GM19395 (cell line): ENCODE measurements at regions not wholly inside any gene's neighbourhood (a gene's known extent, or its start where the extent isn't known, plus 50 kb on each side); places are given as distances from the start of the nearest gene placed in this dataset.
"Not testable (repeated sequence)": the region's sequence is repeated elsewhere in the genome, so short reads cannot be mapped to it uniquely, and the experiment has no call there.

Experiments
- ATAC-seq: cut with Tn5 transposase; IDR thresholded peaks from one replicate; pipeline ENCODE4 v1.9.1; 2021; ENCODE audit warnings: mild to moderate bottlenecking, moderate library complexity; ENCODE audit not compliant: unreplicated experiment

DNA sequence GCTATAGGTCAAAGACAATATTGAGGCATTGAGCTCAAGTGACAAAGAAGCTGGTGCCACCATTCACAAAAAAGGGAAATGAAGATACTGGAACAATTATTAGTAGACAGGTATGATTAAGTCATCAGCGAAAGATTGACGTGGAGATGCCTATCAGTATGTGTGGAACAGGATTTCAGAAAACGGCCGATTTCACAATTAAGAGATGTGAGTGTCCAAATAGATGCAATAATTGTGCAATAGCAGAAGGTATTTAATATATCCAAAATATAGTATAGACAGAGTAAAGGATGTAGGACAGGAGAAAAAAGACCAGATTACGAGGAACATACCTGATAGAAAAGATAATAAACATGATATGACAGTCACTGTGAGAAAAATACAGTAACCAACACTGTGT is 433.1 kb downstream of the C12orf50 start:
- ATAC-seq: no peak

DNA sequence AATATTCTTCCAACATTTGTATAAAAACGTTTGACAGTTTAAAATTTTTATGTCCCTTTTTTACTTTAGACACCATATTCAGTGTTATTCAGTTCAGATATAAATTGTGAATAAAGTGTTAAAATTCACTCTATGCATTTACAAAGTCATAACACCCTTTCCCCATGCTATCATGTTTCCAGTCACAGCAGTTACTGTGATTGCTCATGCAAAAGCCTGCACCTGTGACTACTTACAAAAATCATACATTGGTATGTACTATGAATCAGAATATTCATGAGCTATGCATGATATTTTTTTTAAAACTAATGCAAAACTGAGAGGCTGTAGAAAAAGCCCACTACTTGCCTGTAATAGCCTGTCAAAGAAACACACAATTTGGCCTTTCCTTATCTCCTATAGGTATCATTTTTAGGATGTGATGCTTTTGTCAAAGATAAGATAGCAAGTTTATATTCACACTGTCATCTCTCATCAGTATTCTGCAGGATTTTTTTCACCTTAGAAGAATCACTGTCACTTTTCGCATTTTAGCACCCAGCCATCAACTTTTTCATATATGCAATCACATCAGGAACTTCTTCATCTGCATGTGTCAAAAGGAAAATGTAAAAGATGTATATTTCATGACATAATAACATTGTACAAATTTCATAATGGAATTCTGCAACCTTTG is 443.2 kb downstream of the C12orf50 start:
- ATAC-seq: no peak

DNA sequence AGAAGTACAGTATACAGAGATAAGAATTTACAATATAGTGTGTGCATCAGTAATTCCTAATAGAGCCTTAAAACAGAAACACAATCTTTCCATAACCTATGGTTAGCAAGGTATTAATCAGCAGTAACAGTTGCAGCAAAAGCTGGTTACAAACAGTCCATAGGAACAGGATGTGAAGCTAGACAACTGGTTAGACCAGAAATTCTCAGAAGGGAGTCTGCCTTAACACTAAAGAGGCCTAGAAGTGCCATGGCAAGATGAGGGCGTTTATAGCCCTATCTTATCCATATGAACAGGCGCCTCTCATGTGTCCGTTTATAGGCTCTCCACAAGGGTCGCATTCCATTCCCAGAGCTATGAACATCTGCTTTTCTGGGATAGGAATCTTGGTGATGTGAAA is 450.1 kb downstream of the C12orf50 start:
- ATAC-seq: not testable (repeated sequence)

DNA sequence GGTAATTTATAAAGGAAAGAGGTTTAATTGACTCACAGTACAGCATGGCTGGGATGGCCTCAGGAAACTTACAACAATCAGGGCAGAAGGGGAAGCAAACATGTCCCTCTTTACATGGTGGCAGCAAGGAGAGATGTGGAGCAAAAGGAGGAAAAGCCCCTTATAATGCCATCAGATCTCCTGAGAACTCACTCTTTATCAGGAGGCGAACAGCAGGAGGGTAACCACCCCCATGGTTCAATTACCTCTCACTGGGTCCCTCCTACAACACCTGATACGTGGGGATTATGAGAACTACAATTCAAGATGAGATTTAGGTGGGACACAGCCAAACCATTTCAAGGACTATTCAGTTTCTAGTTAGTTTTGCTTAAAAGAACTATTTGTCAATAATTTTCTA is 453.3 kb downstream of the C12orf50 start:
- no peak for ATAC-seq

DNA sequence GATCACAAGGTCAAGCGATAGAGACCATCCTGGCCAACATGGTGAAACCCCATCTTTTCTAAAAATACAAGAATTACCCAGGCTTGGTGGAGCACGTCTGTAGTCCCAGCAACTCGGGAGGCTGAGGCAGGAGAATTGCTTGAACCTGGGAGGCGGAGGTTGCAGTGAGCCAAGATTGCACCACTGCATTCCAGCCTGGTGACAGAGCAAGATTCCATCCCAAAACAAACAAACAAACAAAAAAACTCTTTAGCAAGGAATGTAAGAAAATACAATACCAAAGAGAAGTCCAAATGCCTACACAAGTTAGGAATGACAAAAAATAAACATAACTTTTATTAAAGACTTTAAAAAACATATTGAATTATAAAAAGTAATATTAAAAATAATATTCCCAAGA is 462.3 kb downstream of the C12orf50 start:
- ATAC-seq: not testable (repeated sequence)

DNA sequence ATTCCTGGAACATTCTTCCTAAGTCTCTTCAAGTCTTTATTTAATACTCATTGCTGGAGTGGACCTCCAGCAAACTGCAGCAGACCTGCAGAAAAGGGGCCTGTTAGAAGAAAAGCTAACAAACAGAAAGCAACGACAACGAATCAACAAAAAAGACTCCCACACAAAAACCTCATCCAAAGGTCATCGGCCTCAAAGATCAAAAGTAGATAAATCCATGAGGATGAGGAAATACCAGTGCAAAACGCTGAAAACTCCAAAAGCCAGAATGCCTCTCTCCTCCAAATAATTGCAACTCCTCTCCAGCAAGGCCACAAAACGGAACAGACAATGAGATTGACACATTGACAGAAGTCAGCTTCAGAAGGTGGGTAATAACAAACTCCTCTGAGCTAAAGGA is 472.2 kb downstream of the C12orf50 start:
- no peak for ATAC-seq

DNA sequence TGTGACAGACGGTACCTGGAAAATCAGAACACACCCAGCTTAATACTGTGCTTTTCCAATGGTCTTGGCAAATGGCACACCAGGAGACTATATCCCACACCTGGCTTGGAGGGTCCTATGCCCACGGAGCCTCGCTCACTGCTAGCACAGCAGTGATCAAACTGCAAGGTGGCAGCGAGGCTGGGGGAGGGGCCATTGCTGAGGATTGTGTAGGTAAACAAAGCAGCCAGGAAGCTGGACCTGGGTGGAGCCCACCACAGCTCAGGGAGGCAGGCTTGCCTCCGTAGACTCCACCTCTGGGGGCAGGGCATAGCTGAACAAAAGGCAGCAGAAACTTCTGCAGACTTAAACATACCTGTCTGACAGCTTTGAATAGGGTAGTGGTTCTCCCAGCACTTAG is 498.0 kb downstream of the C12orf50 start:
- ATAC-seq: not testable (repeated sequence)

DNA sequence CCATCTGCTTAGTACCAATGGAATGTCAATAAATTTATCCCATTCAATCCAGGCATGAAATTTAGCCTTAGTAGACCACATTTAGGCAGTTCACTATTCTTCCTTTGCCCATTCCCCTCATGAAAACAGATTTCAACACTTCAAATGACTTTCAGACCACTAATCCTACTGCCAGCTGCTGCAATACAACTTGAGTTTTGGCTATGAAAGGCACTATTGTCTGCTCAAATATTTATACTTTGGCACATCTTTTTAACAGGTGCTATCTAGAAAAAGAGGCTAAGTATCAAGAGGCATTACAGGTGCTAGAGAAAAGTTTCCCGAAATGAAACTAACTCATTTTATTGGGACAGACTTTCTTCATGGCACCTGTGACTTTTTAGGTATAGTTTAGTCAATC is 499.8 kb downstream of the C12orf50 start:
- no peak for ATAC-seq

DNA sequence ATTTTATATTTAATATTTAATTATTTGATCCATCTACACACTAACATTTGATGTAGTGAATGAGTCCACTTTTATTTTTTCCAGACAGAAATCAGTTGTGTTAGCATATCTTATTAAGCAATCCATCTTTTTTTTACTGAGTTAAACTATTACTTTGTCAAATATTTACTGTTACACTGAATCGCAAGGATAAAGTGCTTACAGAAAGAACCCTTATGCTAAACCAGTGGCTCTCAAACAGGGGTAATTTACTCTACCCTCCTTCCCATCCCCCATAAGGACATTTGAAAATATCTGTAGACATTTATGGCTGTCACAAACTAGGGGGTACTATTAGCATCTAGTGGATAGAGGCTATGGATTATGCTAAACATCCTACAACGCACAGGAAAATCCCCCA is 508.2 kb downstream of the C12orf50 start:
- ATAC-seq: no peak

DNA sequence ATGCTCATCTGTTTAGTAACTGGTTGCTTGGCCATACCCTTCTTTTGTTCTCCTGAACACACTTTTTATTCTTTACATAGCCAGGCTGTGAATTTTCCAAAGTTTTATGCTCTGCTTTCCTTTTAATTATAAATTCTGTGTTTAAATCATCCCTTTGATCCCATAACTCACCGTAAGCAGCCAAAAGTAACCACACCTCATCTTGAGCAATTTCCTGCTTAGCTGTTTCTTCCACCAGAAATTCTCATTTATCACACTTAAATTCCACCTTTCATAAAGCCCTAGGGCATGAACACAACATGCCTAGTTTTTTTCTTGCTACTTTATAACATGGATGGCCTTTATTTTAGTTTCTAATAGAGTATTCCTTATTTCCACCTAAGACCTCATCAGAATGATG is 510.7 kb downstream of the C12orf50 start:
- no peak for ATAC-seq

DNA sequence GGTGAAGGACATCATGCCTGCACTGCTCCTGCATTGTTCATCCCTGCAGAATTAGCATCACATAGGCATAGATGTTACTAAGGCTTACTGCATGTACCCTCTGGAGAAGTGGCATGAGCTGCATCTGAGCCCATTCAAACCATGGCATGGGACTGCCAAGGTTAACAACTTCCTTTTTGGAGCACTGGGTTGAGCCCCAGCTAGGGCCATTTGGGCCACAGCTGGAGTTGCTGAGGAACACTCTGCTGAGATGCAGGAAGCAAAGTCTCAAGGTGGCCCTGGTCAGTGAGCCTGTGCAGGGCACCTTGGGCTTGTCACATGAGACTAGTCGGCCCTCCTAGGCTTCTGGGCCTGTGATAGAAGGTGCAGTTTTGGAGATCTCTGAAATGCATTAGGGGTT is 511.2 kb downstream of the C12orf50 start:
- ATAC-seq: no peak

DNA sequence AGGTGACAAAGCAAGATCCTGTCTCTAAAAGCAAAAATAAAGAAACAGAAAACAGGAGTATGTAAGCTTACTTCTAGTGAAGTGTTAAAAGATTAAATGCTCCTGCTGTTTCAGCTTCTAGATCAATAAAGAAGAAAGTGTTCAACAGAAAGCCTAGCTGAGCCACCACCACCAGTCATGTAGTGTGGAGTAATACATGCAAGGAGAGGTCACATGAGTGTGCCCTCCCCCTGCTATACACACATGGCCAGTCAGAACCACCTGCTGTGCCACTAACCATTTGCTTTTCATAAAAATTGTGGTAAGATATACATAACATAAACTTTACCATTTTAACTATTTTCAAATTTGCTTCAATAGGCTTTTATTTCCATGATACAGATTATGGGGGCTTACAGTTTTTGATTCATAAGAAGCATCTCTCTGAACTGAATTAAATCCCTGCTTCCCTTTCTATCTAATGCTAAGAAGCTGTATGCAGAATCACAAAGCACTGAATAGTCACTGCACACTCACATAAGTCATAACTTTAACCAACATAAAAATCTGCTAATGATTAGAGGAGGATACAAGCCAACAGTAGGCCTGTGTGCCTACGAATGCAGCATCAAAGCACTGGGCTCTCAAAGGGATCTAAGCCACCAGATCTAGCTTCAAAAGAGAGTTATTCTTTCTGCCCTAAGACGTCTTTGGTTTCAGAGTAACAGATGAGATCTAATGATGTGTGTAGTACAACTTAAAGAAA is 515.5 kb downstream of the C12orf50 start:
- no peak for ATAC-seq

DNA sequence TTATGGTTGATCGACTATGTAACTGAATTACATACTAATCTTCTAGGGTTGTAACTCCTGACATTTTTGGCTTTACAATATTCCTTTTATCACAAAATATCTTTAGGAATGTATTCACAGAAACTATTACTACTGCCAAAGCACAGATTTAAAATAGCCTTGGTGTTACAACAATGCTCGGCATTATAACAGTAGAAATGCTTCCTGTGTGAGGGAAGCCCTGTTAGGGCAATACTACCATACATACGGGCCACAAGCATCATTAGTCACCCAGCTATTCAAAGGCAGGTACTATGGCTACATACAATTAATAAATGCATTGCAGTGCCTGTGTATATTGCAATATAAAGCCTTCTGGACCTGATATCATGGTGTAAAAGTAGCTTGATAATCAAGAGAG is 517.8 kb downstream of the C12orf50 start:
- no peak for ATAC-seq

DNA sequence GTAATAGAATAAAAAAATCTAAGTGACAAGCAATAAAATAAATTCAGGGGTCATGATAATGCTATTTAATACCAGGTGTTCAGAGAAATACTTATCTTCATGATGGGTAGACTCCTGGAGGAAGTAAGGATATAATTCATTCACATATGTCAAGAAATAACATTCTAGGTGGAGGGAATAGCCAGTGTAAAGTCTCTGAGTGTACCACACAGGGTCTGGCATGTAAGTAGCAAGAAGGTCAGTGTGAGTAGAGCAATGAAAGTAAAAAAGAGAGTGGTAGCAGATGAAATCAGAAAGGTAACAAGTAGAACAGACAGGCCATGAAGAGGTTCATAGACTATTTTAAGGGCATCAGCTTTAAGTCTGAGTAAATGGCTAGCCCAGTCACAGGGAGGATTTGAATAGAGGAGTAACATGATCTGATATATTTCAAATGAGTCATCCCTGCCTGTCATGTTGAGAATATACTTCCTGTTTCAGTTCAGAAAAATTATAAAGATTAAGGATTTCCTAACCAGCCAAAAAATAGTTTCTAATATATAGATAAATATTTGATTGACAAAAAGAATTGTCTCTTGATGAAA is 519.9 kb downstream of the C12orf50 start:
- ATAC-seq: no peak

DNA sequence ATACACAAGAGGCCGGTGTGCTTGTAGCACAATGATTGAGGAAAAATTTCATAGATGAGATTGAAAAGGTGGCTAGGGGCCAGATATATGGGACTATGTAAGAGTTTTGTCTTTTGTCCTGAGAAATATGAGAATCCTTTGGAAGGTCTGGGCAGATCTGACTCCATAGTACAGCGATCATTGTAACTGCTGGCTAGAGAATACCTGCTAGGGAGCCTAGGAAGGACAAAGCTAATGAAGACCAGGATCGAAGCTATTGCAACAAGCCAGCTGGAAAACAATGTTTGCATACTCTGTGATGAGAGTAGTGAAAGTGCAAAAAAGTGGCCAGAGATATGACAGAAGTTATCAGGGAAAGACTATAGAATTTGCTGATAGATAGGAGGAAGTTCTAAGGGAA is 537.6 kb downstream of the C12orf50 start:
- no peak for ATAC-seq

DNA sequence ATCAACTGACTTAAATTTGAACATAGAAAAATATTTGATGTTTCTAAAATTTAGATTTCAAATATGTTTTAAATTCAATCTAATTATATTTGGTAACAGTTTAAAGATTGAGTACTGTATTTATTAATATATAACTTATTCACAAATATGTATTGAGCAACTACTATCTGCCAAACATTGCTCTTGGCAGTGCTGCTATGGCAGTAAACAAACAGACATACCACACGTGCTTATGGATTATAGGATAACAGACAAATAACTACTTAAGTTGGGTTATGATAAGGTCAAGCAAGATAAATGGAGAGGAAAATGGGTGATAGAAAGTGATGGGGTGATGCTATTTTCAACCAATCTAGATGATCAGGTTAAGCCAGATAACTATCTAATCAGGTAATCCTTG is 538.1 kb downstream of the C12orf50 start:
- no peak for ATAC-seq

DNA sequence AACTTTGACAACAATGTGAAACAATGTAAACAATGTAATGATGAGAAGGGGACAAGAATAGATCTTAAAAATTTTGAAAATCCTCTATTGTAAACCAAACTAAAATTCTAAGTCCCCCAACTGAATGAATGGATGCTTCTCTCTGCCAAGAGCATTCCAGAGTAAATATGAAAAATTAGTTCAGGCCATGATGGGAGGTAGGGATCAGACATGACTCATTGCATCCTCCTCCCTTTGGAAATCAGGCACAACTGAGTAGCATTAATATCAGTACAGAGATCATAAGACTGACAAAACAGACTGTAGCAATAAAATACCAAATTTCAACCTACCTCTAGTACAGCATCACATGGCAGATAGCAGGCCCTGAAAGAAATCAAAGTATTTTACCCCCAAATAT is 559.9 kb downstream of the C12orf50 start:
- ATAC-seq: no peak

DNA sequence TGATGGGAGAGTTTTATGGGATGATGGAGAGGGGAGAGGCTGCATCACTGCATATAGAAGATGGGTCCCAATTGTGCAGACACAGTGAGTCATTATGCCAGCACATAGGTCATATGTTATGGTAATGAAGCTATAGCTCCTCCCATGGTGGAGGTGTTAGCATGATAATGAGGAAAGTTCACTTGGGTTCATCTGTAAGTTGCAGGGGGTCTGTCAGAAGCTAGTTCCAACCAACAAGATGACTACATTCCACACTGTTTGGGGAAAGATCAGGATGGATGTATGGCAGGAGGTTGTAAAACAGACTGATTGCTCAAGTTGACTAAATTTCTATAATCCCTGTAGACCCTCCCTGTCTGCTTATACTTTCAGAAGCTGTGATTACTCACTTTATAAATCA is 561.3 kb downstream of the C12orf50 start:
- ATAC-seq: no peak

DNA sequence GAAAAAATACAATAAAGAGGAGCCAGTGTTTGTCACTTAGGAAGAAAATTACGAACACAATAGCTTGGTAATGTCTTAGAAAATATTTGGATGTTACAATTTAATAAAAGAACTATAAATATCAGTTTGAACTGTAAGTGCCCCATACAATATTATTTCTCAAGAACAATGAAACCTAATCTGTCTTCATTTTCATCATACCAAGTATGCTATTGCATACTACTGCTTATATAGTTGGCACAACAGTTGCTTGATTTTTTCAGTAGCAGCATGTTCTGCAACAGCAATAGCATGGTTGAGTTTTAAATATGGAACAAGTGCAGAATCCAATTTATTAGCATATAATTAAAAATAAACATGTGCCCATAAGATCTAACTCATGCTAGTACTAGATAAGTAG is 564.6 kb downstream of the C12orf50 start:
- ATAC-seq: no peak

DNA sequence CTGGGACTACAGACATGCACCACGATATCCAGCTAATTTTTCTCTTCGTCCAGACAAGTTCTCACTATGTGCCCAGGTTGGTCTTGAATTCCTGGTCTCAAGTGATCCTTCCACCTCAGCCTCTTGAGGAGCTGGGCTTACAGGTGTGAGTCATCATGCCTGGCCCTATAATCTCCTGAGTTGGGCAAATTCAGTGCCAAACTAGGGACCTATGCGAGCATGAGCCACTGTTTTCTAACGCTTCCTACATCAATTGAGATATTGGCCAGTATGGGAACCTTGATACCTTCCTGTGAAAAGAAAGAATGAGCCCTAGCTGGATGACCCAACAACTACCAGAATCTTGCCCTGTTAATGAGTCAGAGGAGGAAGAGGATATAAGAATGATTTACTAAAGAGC is 585.2 kb downstream of the C12orf50 start:
- no peak for ATAC-seq

DNA sequence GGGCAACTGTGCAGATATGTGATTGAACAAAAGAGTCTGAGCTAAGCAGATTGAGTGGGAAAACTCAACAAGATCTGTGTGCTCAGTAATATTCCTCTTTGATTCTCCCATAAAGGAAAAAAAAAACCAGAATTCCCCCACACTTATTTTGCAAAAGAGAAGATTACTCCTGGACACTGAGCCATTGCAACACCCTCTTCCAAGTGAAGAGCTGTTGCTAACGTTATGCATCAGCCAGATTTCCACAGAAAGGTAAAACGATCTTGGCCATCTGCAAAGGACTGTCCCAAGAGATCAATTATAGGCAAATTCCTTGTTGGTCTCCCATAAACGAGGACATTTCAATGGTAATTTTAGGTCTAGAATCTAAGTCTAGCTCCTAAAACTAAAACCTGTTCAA is 587.7 kb downstream of the C12orf50 start:
- ATAC-seq: no peak
